IMR-90 (cell line): ENCODE measurements at regions not wholly inside any gene's neighbourhood (a gene's known extent, or its start where the extent isn't known, plus 50 kb on each side); places are given as distances from the start of the nearest gene placed in this dataset.

Experiments
- ATAC-seq: fragments of 200-7000 bp; cut with Tn5 transposase; 2 replicates; pipeline ENCODE4 v1.9.1; 2020; ENCODE audit warnings: low read depth, mild to moderate bottlenecking, moderate library complexity
- BruUV-seq: library from RNA; stranded (reverse); fragments of 400-500 nt; replicated peaks from 2 replicates; lab custom pipeline; 2021; lab: Mats Ljungman, UMichigan
- CTCF ChIA-PET: fragments of 300-600 bp; formaldehyde crosslinking; extraction: SDS; loops from one replicate; lab custom pipeline; 2021; ENCODE audit warnings: antibody characterized with exemption; lab: Yijun Ruan, JAX
- POLR2A ChIA-PET: fragments of 300-600 bp; sonication (Branson Sonifier 250); formaldehyde crosslinking; loops from one replicate; lab custom pipeline; 2022; ENCODE audit warnings: antibody characterized with exemption; ENCODE audit not compliant: unreplicated experiment; lab: Charles Lee
- DNase-seq: peaks from one replicate; pipeline ENCODE4 v3.0.0; 2013
- H2AFZ ChIP-seq: replicated peaks from 2 replicates; pipeline ENCODE3; 2013; ENCODE audit warnings: low read length, mild to moderate bottlenecking; ENCODE audit not compliant: poor library complexity
- H2AK5ac ChIP-seq: 2 replicates; pipeline ENCODE4 v1.6.1; 2013; ENCODE audit warnings: low read depth, low read length, inconsistent platforms
- H2AK9ac ChIP-seq: replicated peaks from 2 replicates; pipeline ENCODE3; 2013; ENCODE audit warnings: mild to moderate bottlenecking, low read depth, low read length, moderate library complexity; ENCODE audit not compliant: poor library complexity
- H2BK120ac ChIP-seq: 2 replicates; pipeline ENCODE4 v1.6.1; 2013; ENCODE audit warnings: low read depth, low read length, inconsistent platforms
- H2BK15ac ChIP-seq: 3 replicates; pipeline ENCODE4 v1.6.1; 2013; ENCODE audit warnings: low read depth, low read length, inconsistent platforms
- H2BK20ac ChIP-seq: 2 replicates; pipeline ENCODE4 v1.6.1; 2013; ENCODE audit warnings: low read depth, mild to moderate bottlenecking, inconsistent platforms, low read length, moderate library complexity
- H2BK5ac ChIP-seq: 2 replicates; pipeline ENCODE4 v1.6.1; 2013; ENCODE audit warnings: mild to moderate bottlenecking, low read depth, low read length, inconsistent platforms; ENCODE audit not compliant: poor library complexity, severe bottlenecking
- H3K14ac ChIP-seq: replicated peaks from 2 replicates; pipeline ENCODE4 v1.6.1; 2013; ENCODE audit warnings: low read depth, low read length, inconsistent platforms
- H3K18ac ChIP-seq: 2 replicates; pipeline ENCODE4 v1.6.1; 2013; ENCODE audit warnings: low read depth, low read length, control low read depth
- H3K23ac ChIP-seq: 2 replicates; pipeline ENCODE4 v1.6.1; 2013; ENCODE audit warnings: low read depth, low read length, inconsistent platforms
- H3K27ac ChIP-seq: 2 replicates; pipeline ENCODE4 v1.5.1; 2013; ENCODE audit warnings: mild to moderate bottlenecking, control low read depth, low read length; ENCODE audit not compliant: insufficient read depth
- H3K27me3 ChIP-seq: 2 replicates; pipeline ENCODE4 v1.6.1; 2013; ENCODE audit warnings: low read length; ENCODE audit not compliant: control insufficient read depth, insufficient read depth
- H3K36me3 ChIP-seq: 2 replicates; pipeline ENCODE4 v1.6.1; 2013; ENCODE audit warnings: low read length, mixed read lengths; ENCODE audit not compliant: control insufficient read depth, insufficient read depth
- H3K4ac ChIP-seq: 2 replicates; pipeline ENCODE4 v1.6.1; 2013; ENCODE audit warnings: low read depth, low read length, inconsistent platforms
- H3K4me1 ChIP-seq: 2 replicates; pipeline ENCODE4 v1.6.1; 2013; ENCODE audit warnings: low read length, mixed read lengths; ENCODE audit not compliant: control insufficient read depth, insufficient read depth
- H3K4me2 ChIP-seq: 2 replicates; pipeline ENCODE4 v1.6.1; 2013; ENCODE audit warnings: low read depth, mild to moderate bottlenecking, control low read depth, low read length, moderate library complexity
- H3K4me3 ChIP-seq: 2 replicates; pipeline ENCODE4 v1.5.1; 2013; ENCODE audit warnings: low read depth, mild to moderate bottlenecking, control low read depth, low read length, moderate library complexity; ENCODE audit not compliant: insufficient read depth
- H3K56ac ChIP-seq: 2 replicates; pipeline ENCODE4 v1.6.1; 2013; ENCODE audit warnings: low read length, inconsistent platforms; ENCODE audit not compliant: insufficient read depth; ENCODE audit errors: extremely low read depth
- H3K79me1 ChIP-seq, 2 experiments: 2 replicates each; pipeline ENCODE4 v1.6.1; 2013; ENCODE audit warnings: low read length in 2 of 2, inconsistent platforms in 1 of 2, low read depth in 1 of 2
- H3K9ac ChIP-seq: 2 replicates; pipeline ENCODE4 v1.6.1; 2013; ENCODE audit warnings: low read depth, low read length, control low read depth
- H3K9me1 ChIP-seq: 2 replicates; pipeline ENCODE4 v1.6.1; 2013; ENCODE audit warnings: low read length, inconsistent platforms; ENCODE audit not compliant: insufficient read depth
- H3K9me3 ChIP-seq: 2 replicates; pipeline ENCODE4 v1.6.1; 2013; ENCODE audit warnings: low read length; ENCODE audit not compliant: control insufficient read depth, insufficient read depth
- H4K20me1 ChIP-seq: 2 replicates; pipeline ENCODE4 v1.6.1; 2013; ENCODE audit warnings: low read length, inconsistent platforms; ENCODE audit not compliant: insufficient read depth
- H4K5ac ChIP-seq: 2 replicates; pipeline ENCODE4 v1.6.1; 2013; ENCODE audit warnings: mild to moderate bottlenecking, low read depth, low read length, control low read depth
- H4K8ac ChIP-seq, 2 experiments: 2 replicates each; pipeline ENCODE4 v1.6.1; 2013; ENCODE audit warnings: low read depth in 2 of 2, low read length in 2 of 2, control low read depth in 1 of 2, inconsistent platforms in 1 of 2
- H4K91ac ChIP-seq: 2 replicates; pipeline ENCODE4 v1.6.1; 2013; ENCODE audit warnings: low read depth, low read length, inconsistent platforms; ENCODE audit not compliant: insufficient read depth
- BHLHE40 ChIP-seq: fragments of 150-350 bp; IDR thresholded peaks from 2 replicates; pipeline ENCODE4 v1.6.1; 2016; ENCODE audit warnings: mild to moderate bottlenecking, low read depth, low read length
- POLR2A ChIP-seq: IDR thresholded peaks from 2 replicates; pipeline ENCODE4 v1.6.1; 2012; ENCODE audit warnings: mild to moderate bottlenecking, low read depth, low read length
- WGBS, 2 experiments: methylation state at CpG; one replicate each; pipeline versions ENCODE4 v1.1.5 to v1.1.7; 2013; ENCODE audit warnings: missing lambda C conversion rate in 2 of 2; ENCODE audit not compliant: insufficient read length in 1 of 2; ENCODE audit errors: extremely low coverage in 2 of 2; 5-methylcytosine and 5-hydroxymethylcytosine counted together
- dilution Hi-C: fragments of 300-500 bp; cut with HindIII; formaldehyde crosslinking; loops from one replicate; pipeline ENCODE4 v1.14.3; 2018; ENCODE audit warnings: low sequenced_read_pairs; ENCODE audit not compliant: unreplicated experiment
- in situ Hi-C: fragments of 300-500 bp; cut with MboI; formaldehyde crosslinking; loops from 3 replicates; pipeline ENCODE4 v1.14.3; 2019; ENCODE audit warnings: low sequenced_read_pairs, inconsistent platforms, mixed read lengths
- intact Hi-C: fragments of 100-400 bp; cut with micrococcal nuclease; formaldehyde crosslinking; loops from 2 replicates; pipeline ENCODE4 v1.10.0; 2022

DNA sequence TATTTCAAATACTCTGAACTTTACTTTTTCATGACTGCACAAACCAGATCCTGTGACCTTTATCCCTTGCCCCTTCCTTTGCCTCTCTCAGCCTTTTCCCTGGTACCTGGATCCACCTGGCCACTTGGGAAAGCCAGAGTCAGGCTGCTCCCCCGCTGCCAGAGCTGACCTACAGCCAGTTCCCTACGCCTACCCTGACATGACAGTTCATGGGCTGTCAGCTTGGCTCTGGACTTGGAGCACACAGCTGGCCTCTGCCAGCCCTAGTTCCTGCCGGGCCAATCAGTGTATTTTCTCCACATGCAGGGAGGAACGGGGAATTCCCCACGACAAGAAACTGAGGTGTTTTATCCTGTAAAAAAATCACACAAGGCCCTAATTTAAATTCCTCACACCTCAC lies 382.6 kb downstream of the INSC start:
- in situ Hi-C loops: no loop called here
- intact Hi-C loops: no loop called here
- Histone ChIP-seq H2BK15ac (no peak overlapping the region), H3K9me1 (no peaks in the 10 kb centered on the region), H3K27ac (no peak overlapping the region), H3K27me3 (peaks cover 2% of the 10 kb centered on the region; the same call in 1 of the 2 replicates), H2BK120ac (no peak overlapping the region), H3K14ac (no peak overlapping the region), H4K20me1 (no peaks in the 10 kb centered on the region), H3K56ac (no peak overlapping the region), H3K23ac (no peak overlapping the region), H3K4ac (no peak overlapping the region), H3K9ac (no peak overlapping the region), H4K91ac (no peak overlapping the region), H2BK5ac (no peak overlapping the region), H2BK20ac (no peak overlapping the region), H2AK9ac (no peak overlapping the region), H3K79me1 (no peaks in the 10 kb centered on the region), H3K36me3 (no peaks in the 10 kb centered on the region), H2AK5ac (no peak overlapping the region), H3K4me3 (no peak overlapping the region), H3K18ac (no peak overlapping the region), H4K5ac (no peak overlapping the region), H3K4me1 (no peaks in the 10 kb centered on the region), H2AFZ (no peak overlapping the region), H3K4me2 (no peak overlapping the region), H3K9me3 (no peaks in the 10 kb centered on the region), H4K8ac (no peak overlapping the region)
- no peak for ATAC-seq
- dilution Hi-C loops: no loop called here
- TF ChIP-seq BHLHE40 (no peak), POLR2A (no peak)
- no peak for DNase-seq
- POLR2A ChIA-PET: no interaction called here
- WGBS, 2 experiments: 20% methylated on average over 2 of the region's 5 CpGs; no CpG with 5 or more reads in 1 of the 2 experiments
- CTCF ChIA-PET: no interaction called here
- no TSS peak for BruUV-seq
